H1 (cell line): ENCODE measurements at regions not wholly inside any gene's neighbourhood (a gene's known extent, or its start where the extent isn't known, plus 50 kb on each side); places are given as distances from the start of the nearest gene placed in this dataset.

Experiments
- EZH2 ChIP-seq: fragments of 200-600 bp; sonication (generic); IDR thresholded peaks from 2 replicates; pipeline ENCODE4 v1.7.1; 2012; ENCODE audit warnings: low read depth, mild to moderate bottlenecking, moderate library complexity, low read length, inconsistent platforms; ENCODE audit not compliant: severe bottlenecking
- GABPA ChIP-seq: IDR thresholded peaks from 2 replicates; pipeline ENCODE4 v1.6.1; 2011; ENCODE audit warnings: mild to moderate bottlenecking, low read length, moderate library complexity, borderline replicate concordance; ENCODE audit not compliant: insufficient read depth
- JUND ChIP-seq: IDR thresholded peaks from 2 replicates; pipeline ENCODE4 v1.6.1; 2011; ENCODE audit warnings: mild to moderate bottlenecking, improper control_type of control experiment, low read length
- POLR2A ChIP-seq, 2 experiments: IDR thresholded peaks; 1 replicate in 1 of 2; 2 replicates in 1 of 2; pipeline ENCODE4 v1.6.1; 2011; ENCODE audit warnings: low read depth in 2 of 2, low read length in 2 of 2, mild to moderate bottlenecking in 2 of 2; ENCODE audit errors: control extremely low read depth in 1 of 2
- RAD21 ChIP-seq, 2 experiments: IDR thresholded peaks in 1 of 2; conservative IDR thresholded peaks in 1 of 2; 2 replicates each; pipeline ENCODE4 v1.6.1; 2011; ENCODE audit warnings: low read depth in 2 of 2, low read length in 2 of 2, improper control_type of control experiment in 1 of 2, inconsistent platforms in 1 of 2, mild to moderate bottlenecking in 1 of 2, moderate library complexity in 1 of 2
- SP2 ChIP-seq: IDR thresholded peaks from 2 replicates; pipeline ENCODE4 v1.6.1; 2012; ENCODE audit warnings: mild to moderate bottlenecking, low read length, inconsistent platforms
- SRF ChIP-seq: IDR thresholded peaks from 2 replicates; pipeline ENCODE4 v1.6.1; 2011; ENCODE audit warnings: mild to moderate bottlenecking, low read depth, low read length, moderate library complexity
- TAF1 ChIP-seq: IDR thresholded peaks from 2 replicates; pipeline ENCODE4 v1.6.1; 2011; ENCODE audit warnings: mild to moderate bottlenecking, low read depth, low read length
- TEAD4 ChIP-seq: IDR thresholded peaks from 2 replicates; pipeline ENCODE4 v1.6.1; 2012; ENCODE audit warnings: low read depth, low read length, inconsistent platforms, mixed read lengths
- TF ChIP-seq, protein P1 (sequence below), 3 experiments: IDR thresholded peaks; 1 replicate in 2 of 3; 2 replicates in 1 of 3; pipeline versions ENCODE4 v1.5.1 to v1.6.1; 2011; ENCODE audit warnings: low read length in 3 of 3, mild to moderate bottlenecking in 3 of 3, inconsistent platforms in 2 of 3, low read depth in 1 of 3, moderate library complexity in 1 of 3; ENCODE audit not compliant: insufficient read depth in 1 of 3; ENCODE audit errors: control extremely low read depth in 1 of 3

DNA sequence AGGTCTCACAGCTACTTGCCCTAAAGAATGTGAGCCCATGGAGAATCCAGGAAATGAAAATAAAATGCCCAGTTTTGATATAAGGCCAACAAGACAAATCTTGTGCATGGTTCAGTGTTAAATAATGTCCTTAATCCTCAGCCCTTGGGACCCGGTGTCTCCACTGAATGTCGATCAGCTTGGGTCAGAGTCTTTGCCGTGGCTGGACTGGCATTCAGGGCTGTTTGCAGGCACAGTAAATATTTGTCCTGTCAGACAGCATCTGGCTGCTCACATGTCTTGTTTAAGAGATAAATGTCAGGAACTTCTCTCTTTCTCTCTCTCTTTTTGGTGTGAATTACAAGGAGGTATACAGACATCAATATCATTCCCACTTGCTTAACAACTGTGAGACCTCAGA is 452.5 kb downstream of the FUT8 start:
- no peak for TF ChIP-seq SP2
- TF ChIP-seq, protein P1, sequence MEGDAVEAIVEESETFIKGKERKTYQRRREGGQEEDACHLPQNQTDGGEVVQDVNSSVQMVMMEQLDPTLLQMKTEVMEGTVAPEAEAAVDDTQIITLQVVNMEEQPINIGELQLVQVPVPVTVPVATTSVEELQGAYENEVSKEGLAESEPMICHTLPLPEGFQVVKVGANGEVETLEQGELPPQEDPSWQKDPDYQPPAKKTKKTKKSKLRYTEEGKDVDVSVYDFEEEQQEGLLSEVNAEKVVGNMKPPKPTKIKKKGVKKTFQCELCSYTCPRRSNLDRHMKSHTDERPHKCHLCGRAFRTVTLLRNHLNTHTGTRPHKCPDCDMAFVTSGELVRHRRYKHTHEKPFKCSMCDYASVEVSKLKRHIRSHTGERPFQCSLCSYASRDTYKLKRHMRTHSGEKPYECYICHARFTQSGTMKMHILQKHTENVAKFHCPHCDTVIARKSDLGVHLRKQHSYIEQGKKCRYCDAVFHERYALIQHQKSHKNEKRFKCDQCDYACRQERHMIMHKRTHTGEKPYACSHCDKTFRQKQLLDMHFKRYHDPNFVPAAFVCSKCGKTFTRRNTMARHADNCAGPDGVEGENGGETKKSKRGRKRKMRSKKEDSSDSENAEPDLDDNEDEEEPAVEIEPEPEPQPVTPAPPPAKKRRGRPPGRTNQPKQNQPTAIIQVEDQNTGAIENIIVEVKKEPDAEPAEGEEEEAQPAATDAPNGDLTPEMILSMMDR (IDR thresholded peaks at IDR 0.05; ENCODE audit: control extremely low read depth in 1 of 3, insufficient read depth in 1 of 3, low read depth in 1 of 3, low read length in 3 of 3), result no peak
- no peak for TF ChIP-seq EZH2
- no peak for TF ChIP-seq POLR2A (IDR thresholded peaks at IDR 0.05; ENCODE audit: control extremely low read depth in 1 of 2, low read depth in 2 of 2, low read length in 2 of 2)
- TF ChIP-seq TEAD4, result no peak
- TF ChIP-seq SRF, result no peak
- no peak for TF ChIP-seq TAF1
- no peak for TF ChIP-seq GABPA
- no peak for TF ChIP-seq RAD21 (IDR thresholded peaks at IDR 0.05 in 1 of 2, conservative IDR thresholded peaks at IDR 0.05 in 1 of 2; ENCODE audit: low read depth in 2 of 2, low read length in 2 of 2)
- TF ChIP-seq JUND, result no peak
